ENCODE measurements at regions not wholly inside any gene's neighbourhood (a gene's known extent, or its start where the extent isn't known, plus 50 kb on each side); places are given as distances from the start of the nearest gene placed in this dataset.

DNA sequence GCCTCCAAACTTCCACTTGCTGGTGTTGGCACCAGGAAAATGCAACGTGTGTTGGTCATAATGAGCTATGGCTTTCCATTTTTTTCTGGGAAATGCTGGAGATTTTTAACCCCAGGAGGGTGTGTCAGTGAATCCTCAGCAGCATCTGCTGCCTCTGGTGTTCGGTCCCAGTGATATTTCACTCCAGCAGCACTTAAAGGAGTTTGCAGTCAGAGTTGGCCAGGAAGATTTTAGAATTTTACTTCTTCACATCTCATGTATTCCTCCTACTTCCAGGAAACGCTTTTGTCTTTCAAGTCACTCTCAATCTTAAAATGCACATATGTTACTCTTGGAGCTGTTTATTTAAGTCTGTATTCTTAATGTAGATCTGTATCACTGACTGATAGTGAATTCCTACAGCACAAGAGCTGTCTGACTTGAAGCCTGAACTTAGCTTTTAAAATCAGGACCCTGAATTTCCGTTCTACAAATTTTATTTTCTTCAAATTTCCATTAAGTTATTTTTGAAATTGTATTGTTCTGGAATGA is 903.4 kb upstream of the SLC10A2 start:
- DNase-seq (ENCODE audit: low spot score): no peak

DNA sequence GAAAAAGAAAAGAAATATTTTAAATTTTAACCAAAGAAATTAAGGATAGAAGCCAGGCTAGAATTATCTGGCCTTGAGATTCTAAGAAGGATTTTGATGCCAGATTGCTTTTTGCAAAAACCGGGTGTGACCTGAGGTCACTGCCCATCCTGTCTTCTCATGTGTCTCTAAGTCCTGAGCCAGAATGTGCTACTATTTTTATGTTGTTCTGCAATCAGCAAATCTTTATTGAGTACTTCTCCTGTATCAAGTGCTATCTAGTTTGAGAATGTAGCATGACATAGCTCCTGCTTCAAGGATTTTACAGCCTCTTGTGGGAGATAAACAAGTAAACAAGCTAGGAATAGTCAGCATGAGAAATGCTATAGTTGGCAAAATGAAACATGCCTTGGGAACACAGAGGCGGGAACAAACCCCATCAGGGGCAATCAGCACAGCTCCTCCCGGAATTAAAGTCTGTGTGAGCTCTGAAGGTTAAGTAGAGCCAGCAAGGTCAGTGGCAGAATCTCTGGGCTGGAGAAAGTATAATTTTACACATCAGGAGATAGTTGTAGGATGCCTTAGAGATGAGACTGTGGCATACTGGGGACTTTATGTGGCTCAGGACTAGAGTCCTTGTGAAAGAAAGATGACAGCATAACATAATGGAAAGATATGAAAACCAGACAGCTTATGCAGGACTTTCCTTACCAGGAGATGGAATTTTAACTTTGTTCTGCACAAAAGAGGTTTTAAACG is 899.5 kb upstream of the SLC10A2 start:
- DNase-seq (ENCODE audit: low spot score): peak; percentile 13

DNA sequence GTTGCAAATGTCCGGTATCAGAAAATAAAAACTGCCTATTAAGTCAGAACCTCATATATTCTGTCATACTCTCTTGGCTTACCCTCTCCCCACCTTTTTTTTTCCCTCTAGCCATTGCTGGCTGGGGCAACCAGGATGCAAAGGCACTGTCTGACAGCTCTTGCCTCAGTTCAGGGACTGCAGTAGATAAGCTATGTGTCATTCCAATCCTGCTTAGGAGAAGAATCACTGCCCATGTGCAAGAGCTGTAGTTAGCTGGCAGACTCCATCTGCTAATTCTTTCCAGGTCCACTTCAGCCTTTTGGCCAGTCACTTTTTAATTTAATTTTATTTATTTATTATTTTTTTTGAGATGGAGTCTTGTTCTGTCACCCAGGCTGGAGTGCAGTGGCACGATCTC is 895.6 kb upstream of the SLC10A2 start:
- DNase-seq (ENCODE audit: low spot score): no peak

DNA sequence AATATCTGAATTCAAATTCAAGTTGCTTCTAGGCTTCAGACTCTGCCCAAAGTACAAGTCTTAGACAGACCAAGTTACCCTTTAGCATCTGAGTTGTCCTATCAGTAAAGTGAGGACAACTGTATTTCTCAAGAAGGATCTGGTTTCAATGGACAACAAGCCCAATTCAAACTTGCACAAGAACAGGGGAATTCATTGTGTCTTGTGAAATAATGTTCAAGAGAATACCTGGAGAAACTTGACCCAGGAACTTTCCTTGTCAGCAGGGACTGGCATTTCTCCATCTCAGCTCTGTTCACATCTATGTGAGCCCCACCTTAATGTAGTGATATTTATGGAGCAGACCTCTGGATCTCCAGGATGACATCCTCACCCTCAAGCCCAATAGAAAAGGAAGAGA is 894.9 kb upstream of the SLC10A2 start:
- DNase-seq (ENCODE audit: low spot score): no peak

DNA sequence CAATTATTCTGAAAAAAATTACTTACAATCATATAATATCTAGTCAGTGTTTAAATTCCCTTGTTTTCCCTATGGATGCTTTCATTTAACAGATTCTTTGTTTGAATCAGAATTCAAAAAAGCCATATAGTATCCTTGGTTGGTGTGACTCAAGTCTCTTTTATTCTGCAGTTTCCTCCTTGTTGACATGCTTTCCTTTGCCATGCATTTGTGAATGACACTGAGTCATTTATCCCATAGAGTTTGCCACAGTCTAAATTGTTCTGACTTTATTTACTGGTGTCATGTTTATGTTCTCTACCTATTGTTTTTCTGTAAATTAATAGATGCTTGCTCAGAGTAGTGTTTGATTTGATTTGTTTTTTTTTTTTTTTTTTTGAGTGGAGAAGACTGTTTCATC is 893.8 kb upstream of the SLC10A2 start:
- no peak for DNase-seq (ENCODE audit: low spot score)

DNA sequence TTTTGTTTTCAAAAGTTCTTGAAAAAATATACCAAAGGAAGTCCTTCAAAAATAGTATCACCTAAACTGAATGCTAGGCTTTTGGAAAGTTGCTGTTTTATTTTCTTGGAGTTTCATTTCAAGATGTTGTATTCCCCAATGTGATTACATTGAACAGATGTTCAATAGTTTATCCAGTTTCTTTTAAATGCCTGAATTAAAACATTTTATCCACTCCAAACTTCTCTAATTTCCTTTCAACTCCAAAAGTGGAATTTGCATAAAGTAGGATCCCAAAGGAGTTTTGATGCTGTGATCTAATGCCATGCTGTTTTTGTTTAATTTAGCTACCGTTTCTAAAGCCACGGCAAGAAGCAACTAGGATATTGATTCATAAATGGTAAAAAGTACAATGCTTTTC is 892.5 kb upstream of the SLC10A2 start:
- no peak for DNase-seq (ENCODE audit: low spot score)

DNA sequence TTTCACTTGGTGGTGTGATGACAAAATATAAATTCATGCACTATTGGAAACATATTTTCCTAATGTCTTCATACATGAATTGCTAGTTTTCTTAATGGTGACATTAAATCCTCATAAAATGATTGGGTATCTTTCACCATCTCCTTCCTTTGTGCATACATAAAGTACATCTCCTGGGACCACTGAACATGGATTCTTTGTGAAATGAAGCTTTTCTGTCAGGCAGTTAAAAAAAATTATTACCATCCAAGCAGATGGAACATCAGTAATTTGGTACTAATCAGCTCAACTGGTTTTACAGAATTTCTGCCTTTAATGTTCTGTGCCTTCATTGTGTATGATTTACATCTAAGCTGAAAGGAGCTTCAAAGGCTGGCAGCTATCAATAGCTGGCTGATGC is 891.7 kb upstream of the SLC10A2 start:
- no peak for DNase-seq (ENCODE audit: low spot score)

DNA sequence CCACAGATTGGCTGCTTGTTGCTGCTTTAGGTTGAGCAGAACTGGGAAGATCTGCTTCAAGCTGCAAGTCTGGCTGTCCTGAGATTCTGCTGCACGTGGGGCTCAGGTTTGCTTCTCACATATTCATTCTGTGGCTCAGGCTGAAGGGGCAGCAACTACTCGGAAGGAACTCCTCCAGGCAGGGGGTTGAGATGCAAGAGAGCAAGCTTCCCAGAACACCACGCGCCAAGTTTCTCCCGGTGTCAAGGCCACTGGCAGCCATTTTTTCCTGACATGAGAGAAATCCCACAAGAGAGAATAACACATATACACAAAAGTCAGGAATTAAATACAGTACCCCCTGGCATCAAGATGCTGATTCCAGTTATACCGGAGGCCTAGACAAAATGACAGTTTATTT is 887.6 kb upstream of the SLC10A2 start:
- DNase-seq (ENCODE audit: low spot score): no peak

DNA sequence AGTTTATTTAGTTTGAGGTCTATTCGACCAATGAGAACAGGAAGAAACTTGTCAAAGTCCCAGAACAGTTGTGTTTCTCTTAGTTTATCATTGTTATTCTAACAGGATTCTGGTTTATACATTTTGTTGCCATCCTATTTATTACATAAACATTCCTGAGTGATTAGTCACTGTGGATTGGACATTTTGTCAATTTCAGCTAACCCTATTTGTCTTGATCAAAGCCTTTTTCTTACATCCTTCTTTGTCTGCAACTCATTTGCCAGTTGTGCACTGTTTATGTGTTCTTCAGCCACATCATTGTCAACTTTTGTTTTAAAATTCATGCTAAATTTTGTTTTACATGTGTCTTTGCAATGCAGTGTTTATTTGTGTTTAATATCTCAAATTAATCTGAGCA is 886.0 kb upstream of the SLC10A2 start:
- no peak for DNase-seq (ENCODE audit: low spot score)

DNA sequence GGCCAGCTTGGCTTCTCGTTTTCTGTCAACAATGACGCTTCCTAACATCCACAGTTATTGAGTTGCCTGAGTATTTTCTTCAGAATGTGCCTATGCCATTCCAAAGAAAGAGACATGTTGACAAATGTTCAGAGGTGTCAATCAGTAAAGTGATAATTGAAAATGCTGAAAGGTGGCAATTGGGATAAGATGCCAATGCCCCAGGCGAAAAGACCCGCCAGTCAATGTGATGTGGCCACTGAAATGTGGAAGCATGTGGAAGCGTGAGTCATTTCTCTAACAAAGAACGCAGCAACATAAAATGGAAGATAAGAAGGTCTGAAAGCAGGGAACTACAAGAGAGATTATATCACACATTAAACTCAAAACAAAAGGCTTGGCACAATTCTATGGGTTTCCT is 882.2 kb upstream of the SLC10A2 start:
- no peak for DNase-seq (ENCODE audit: low spot score)

DNA sequence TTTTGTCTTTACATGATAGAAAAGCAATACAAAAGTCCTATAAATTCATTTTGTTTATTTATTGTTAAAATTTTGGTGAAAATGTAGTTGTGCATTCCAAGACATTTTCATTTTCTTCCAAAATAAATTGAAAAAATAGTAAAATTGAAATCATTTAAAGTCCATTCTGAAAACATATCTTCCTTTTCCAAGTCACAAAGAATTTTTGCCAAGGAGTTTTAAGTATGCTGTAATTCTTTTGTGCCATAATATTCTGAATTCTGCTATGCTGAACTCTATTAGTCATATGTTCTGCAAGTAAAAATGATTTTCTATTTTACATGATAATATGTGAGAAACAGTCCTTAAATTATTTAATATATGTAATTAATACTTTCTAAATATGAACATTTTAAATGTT is 879.6 kb upstream of the SLC10A2 start:
- DNase-seq (ENCODE audit: low spot score): no peak

DNA sequence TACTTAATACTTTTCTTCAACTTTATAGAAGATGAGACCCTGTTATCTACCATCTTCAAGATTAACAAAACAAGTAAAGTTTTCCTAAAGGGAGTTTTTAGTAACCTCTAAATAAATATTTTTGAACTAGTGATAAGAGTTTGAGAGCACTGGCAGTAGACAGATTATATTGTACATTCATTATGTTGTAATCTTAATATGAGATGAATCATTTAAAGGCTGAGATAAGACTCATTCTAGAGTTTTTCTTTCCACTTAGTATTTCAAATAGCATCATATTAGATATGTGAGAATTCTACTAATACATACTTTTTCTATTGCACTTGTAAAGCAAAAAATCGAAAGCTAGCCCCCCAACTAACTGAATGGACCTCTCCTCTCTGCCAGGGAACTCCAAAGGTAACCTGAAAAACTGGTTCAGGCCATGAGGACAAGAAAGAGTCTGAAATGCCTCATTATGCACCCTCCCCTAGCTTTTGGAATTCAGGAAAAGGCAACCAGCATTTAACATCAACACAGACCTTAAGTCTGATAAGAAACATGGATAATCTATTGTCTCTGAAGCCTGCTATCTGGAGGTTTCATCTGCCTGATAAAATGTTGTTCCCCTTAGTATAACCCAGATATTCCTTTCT is 875.4 kb upstream of the SLC10A2 start:
- no peak for DNase-seq (ENCODE audit: low spot score)

DNA sequence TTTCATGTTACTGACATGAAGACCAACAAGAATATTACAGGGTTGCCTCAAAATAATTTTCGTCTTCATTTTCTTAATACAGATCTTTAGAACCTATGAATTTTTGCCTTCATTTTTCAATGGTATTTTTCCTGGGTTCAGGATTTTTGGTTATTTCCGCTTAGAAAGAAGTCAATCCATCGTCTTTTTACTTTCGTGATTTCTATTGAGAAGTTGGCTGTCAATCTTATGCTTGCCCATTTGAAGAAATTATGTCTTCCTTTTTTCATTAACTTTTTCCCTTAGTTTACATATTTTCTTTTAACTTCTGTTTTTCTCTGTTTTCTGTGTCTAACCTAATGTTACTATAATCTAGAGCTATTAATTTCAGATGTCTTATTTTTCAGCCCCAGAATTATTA is 868.9 kb upstream of the SLC10A2 start:
- DNase-seq (ENCODE audit: low spot score): no peak

DNA sequence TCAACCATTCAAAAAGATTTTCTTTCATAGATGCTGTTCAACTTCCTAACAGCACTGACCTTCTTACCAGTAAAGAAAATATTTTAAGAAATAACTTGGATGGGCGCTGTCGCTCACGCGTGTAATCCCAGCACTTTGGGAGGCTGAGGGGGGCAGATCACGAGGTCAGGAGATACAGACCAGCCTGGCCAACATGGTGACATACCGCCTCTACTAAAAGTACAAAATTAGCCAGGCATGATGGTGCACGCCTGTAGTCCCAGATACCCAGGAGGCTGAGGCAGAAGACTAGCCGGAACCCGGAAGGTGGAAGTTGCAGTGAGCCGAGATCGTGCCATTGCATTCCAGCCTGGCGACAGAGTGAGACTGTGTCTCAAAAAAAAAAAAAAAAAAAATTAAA is 865.7 kb upstream of the SLC10A2 start:
- DNase-seq (ENCODE audit: low spot score): no peak

DNA sequence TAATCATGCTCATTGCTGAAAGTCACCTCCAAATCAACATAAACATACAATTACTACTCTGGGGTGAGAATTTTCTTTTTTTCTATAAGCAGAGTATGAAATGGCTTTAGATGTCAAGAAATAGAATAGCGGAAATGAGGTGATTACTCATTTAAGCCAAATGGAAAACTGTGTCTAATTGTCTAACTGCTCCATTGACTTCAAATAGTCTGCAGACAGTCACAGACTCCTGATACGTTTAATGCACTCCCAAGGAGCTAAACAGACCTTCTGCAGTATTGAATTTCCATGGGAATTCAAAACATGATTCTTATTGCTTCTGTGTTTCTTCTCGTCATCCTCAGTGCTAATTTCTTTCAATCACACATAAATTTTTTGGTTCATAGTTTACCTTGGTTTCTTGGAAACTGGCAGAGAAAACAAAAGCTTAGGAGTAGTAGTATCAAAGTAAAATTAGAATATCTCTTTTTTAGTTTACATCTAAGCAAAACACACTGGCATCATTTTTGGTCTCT is 865.2 kb upstream of the SLC10A2 start:
- DNase-seq (ENCODE audit: low spot score): no peak

DNA sequence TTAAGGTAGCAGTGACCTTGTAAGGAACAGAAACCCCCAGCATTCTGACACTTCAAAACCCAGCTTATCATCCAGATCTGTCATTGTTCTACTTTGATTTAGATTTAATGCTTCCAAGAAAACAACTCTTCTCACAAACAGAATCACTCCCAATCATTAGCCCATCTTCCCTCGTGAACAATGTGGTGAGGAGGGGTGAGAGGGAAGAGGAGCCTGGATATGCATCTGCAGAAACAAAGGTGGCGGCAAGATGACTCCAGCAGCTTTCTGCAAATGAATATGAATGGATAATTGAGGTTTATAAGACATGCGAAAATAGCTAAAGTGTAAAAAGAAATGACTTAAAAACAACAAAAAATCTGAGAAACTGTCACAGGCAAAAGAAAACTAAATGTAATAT is 859.9 kb upstream of the SLC10A2 start:
- no peak for DNase-seq (ENCODE audit: low spot score)

DNA sequence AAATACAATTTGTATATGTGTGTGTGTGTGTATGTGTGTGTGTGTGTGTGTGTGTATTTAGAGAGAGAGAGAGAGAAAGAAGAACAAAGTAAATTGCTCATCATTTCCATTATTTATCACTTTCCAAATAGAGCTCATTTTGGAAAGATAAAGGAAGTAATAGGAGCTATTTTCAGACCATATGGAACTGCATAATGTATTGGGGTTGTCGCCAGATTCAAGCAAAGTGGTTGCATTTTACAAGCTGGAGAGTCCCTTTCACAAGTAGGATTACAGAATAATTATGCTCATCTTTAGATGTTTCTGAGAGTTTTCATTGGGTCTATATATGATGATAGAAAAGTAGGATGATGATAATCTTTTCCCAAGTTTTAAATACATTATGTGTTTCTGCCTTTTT is 842.7 kb upstream of the SLC10A2 start:
- no peak for DNase-seq (ENCODE audit: low spot score)

DNA sequence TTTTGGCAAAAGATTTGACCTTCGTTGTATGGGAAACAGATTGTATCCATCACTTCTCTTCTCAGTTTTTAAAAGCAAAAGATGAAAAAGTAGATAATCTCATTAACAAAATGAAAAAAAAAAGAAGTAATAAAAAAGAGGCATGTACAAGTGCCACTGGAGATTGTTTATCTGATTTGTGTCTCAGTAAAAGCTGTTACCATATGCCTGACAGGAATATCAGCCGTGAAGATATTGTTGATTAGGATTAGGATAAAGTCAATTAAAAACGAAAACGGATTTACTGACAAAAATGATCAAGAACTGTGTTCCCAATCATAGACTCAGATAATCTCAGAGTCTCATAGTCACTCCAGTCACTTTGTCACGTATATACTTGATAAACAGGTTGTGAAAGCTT is 842.1 kb upstream of the SLC10A2 start:
- DNase-seq (ENCODE audit: low spot score): no peak

DNA sequence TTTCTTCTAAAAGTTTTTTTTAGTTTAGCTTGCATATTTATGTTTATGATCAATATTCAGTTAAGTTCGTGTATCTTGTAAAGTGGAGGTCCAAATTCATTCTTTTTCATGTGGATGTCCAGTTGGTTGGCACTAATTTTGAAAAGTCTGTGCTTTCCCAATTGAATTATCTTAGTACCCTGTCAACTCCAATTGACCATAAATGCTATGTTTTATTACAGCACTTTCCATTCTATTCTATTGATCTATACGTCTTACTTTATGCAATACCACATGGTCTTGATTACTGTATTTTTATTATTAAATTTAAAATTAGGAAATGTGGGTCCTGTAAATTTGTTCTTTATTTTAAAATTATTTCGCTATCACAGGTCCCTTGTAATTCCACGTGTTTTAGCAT is 837.6 kb upstream of the SLC10A2 start:
- DNase-seq (ENCODE audit: low spot score): no peak

DNA sequence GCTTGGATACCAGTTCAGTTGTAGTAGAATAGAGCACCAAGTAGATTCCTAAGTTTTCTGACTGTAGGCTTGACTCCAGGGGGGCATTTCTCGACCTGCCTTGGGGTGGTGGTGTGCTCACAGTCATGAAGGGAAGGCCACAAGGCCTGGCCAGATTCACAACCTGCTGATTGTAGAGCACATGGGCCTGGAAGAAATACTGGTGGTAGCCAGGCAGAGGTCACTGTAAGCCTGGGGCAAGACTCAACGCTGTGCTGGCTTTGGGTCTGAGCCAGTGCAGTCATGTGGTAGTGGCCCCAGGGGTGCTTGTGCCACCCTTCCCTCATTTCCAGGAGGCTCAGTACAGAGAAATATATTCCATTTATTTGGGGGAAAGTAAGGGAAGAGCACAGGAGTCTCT is 832.3 kb upstream of the SLC10A2 start:
- DNase-seq (ENCODE audit: low spot score): no peak

DNA sequence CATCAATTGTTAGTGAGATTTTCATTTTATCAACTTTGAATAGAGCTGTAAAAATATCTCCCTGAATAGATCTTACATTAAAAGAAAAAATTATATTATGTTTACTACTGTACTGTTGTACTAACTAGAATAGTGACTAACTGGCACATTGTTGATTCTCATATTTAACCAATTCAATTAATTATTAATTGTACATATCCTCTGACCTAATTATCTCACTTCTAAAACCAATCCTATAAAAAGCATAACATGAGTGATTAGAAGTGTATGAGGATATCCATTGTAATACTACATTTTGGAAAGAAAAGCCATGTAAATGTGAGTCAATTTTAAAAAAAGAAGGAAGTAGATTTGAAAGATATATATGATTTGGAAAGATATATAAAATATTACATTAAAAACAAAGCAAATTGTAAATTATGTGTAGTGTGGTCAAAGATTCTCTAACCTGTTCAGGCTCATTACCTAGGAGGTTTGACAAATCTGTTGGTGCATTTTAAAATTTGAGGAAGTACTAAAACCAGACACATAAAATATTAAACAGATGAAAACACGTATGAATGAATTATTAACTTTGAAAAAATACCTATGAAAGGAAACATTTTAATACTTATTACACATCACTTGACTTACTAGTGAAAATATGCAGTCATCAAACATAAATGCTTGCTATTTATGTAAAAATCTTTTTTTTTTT is 829.8 kb upstream of the SLC10A2 start:
- DNase-seq (ENCODE audit: low spot score): no peak

DNA sequence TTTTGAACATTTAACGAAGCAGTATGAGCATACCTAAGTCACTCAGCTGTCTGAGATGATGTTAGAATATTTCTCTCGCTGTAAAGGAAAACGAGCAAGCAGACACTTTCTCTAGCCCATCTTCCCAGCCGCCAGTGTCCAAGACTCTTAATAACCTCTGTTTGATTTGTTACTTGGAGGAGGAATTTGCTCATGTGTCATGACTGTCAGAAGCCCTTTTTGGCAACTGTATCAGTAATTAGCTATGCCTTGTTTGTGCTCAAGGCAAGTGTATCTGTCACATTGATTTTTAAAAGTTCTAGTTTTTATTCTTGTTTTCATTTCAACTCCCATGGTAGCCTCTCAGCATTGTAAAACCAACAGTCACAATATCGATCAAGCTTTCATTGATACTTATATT is 828.4 kb upstream of the SLC10A2 start:
- DNase-seq (ENCODE audit: low spot score): no peak

DNA sequence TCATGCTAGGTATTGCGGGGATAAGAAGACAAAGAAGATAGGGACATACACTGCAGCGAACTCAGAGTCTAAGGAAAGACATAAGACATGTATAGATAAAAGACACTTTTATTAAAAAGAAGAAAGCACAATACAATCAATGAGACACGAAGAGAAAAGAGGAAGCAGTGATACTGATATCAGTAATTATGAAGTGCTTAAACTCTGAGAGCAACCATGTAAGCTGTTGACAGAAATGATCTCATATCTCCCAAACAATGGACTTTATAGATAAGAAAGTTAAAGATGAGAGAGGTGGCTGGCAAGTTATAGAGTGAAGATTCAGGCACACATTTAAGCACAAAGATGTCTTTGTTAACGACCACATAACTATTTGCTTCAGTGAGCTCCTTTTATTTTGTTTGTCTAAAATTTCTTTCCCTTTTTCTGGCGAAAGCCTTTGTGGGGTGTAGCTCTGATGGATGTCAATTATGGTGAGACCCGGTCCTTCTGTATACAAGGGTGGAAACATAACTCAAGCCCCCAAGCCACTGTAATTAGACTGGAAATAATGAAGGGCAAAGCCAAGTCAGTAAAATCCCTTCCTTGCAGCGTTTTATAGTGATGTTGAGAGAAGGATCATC is 818.0 kb upstream of the SLC10A2 start:
- no peak for DNase-seq (ENCODE audit: low spot score)

Data from cerebellar cortex (tissue), 1 donor.